ENCODE measurements at regions not wholly inside any gene's neighbourhood (a gene's known extent, or its start where the extent isn't known, plus 50 kb on each side); places are given as distances from the start of the nearest gene placed in this dataset.
"Not testable (repeated sequence)": the region's sequence is repeated elsewhere in the genome, so short reads cannot be mapped to it uniquely, and the experiment has no call there.

DNA sequence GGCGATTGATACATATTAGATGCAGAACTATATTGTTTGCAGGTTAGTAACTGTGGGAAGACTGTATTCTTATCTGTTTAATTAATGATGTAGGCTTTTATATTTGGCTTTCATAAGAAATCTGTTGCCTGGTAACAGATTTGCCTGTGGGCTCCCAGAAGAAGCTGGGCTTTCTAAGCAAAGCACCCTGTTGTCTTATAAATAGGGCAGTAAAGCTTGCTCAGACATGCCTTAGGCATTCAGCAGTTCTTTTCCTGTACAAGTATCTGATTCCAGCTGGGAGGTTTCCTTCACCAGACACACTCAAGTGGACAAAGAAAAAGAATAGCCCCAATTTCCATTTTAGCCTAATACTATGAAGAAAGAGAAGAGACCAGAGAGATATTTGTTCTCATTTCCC, 524.0 kb downstream of the LRRIQ3 start:
- TF ChIP-seq, protein P1, sequence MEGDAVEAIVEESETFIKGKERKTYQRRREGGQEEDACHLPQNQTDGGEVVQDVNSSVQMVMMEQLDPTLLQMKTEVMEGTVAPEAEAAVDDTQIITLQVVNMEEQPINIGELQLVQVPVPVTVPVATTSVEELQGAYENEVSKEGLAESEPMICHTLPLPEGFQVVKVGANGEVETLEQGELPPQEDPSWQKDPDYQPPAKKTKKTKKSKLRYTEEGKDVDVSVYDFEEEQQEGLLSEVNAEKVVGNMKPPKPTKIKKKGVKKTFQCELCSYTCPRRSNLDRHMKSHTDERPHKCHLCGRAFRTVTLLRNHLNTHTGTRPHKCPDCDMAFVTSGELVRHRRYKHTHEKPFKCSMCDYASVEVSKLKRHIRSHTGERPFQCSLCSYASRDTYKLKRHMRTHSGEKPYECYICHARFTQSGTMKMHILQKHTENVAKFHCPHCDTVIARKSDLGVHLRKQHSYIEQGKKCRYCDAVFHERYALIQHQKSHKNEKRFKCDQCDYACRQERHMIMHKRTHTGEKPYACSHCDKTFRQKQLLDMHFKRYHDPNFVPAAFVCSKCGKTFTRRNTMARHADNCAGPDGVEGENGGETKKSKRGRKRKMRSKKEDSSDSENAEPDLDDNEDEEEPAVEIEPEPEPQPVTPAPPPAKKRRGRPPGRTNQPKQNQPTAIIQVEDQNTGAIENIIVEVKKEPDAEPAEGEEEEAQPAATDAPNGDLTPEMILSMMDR (conservative IDR thresholded peaks at IDR 0.05): no peak
- no peak for TF ChIP-seq EZH2 (IDR thresholded peaks at IDR 0.05; ENCODE audit: low read depth)
- H3K36me3 ChIP-seq (ENCODE audit: low read depth): no peaks in the 10 kb centered on the region
- no peak overlapping the region for H3K4me2 ChIP-seq
- ChIA-PET POLR2A (ENCODE audit: unreplicated experiment) (no interaction called here), CTCF (no interaction called here)
- no peaks in the 10 kb centered on the region for H3F3A ChIP-seq (ENCODE audit: insufficient read depth, low read depth)
- no peaks in the 10 kb centered on the region for H3K79me2 ChIP-seq (ENCODE audit: low read depth)
- no peaks in the 10 kb centered on the region; the same call in 1 of the 2 replicates for H3K4me1 ChIP-seq (replicated peaks; ENCODE audit: insufficient read depth)
- no peaks in the 10 kb centered on the region for H4K20me1 ChIP-seq (ENCODE audit: insufficient read depth)
- no peaks in the 10 kb centered on the region for H3K9me2 ChIP-seq (ENCODE audit: insufficient read depth)
- intact Hi-C loops (cut with micrococcal nuclease; ENCODE audit: unreplicated experiment): no loop called here
- no peak for DNase-seq
- no peak overlapping the region for H3K4me3 ChIP-seq
- BruUV-seq (replicated peaks): no TSS peak
- no peaks in the 10 kb centered on the region for H3K9me3 ChIP-seq (ENCODE audit: insufficient read depth, low read depth)
- no peak overlapping the region for H3K27ac ChIP-seq
- no peaks in the 10 kb centered on the region for H3K27me3 ChIP-seq (ENCODE audit: insufficient read depth, low read depth)
- H2AFZ ChIP-seq: no peak overlapping the region

DNA sequence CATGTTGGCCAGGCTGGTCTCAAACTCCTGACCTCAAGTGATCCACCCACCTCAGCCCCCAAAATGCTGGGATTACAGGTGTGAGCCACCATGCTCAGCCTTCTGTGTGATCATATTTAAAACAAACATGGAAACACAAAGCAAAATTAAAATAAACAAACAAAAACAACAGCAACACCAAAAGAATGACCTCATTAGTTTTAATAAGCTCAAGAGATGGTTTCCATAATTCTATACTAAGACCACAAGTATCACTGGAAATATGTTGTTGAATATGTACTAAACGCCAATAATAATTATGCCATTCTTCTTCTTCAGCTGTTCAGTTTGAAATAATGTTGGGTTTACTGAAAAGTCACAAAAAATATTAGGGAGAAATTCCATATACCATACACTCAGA, 526.4 kb downstream of the LRRIQ3 start:
- Histone ChIP-seq H3K27ac (no peak overlapping the region), H3K79me2 (ENCODE audit: low read depth) (no peaks in the 10 kb centered on the region), H3K4me3 (no peak overlapping the region), H3F3A (ENCODE audit: insufficient read depth, low read depth) (no peaks in the 10 kb centered on the region), H2AFZ (no peak overlapping the region), H3K27me3 (ENCODE audit: insufficient read depth, low read depth) (no peaks in the 10 kb centered on the region), H3K9me3 (ENCODE audit: insufficient read depth, low read depth) (no peaks in the 10 kb centered on the region), H3K36me3 (ENCODE audit: low read depth) (no peaks in the 10 kb centered on the region), H3K4me2 (no peak overlapping the region), H3K4me1 (replicated peaks; ENCODE audit: insufficient read depth) (no peaks in the 10 kb centered on the region; the same call in 1 of the 2 replicates), H4K20me1 (ENCODE audit: insufficient read depth) (no peaks in the 10 kb centered on the region), H3K9me2 (ENCODE audit: insufficient read depth) (no peaks in the 10 kb centered on the region)
- ChIA-PET CTCF (no interaction called here), POLR2A (ENCODE audit: unreplicated experiment) (no interaction called here)
- no TSS peak for BruUV-seq (replicated peaks)
- intact Hi-C loops (cut with micrococcal nuclease; ENCODE audit: unreplicated experiment): no loop called here
- TF ChIP-seq EZH2 (IDR thresholded peaks at IDR 0.05; ENCODE audit: low read depth): no peak
- TF ChIP-seq, protein P1 (conservative IDR thresholded peaks at IDR 0.05): no peak
- DNase-seq: no peak

DNA sequence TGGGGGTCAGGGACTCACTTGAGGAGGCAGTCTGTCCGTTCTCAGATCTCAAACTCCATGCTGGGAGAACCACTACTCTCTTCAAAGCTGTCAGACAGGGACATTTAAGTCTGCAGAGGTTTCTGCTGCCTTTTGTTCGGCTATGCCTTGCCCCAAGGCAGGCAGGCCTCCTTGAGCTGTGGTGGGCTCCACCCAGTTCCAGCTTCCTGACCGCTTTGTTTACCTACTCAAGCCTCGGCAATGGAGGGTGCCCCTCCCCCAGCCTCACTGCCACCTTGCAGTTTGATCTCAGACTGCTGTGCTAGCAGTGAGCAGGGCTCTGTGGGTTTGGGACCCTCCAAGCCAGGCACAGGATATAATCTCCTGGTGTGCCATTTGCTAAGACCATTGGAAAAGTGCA, 530.0 kb downstream of the LRRIQ3 start:
- H3K9me2 ChIP-seq (ENCODE audit: insufficient read depth); H3K4me1 ChIP-seq (replicated peaks; ENCODE audit: insufficient read depth); BruUV-seq (replicated peaks); POLR2A ChIA-PET (ENCODE audit: unreplicated experiment); H3K36me3 ChIP-seq (ENCODE audit: low read depth); DNase-seq; H4K20me1 ChIP-seq (ENCODE audit: insufficient read depth); H3K27ac ChIP-seq; CTCF ChIA-PET; H3K27me3 ChIP-seq (ENCODE audit: insufficient read depth, low read depth); H2AFZ ChIP-seq; H3F3A ChIP-seq (ENCODE audit: insufficient read depth, low read depth); H3K79me2 ChIP-seq (ENCODE audit: low read depth); H3K4me2 ChIP-seq; H3K9me3 ChIP-seq (ENCODE audit: insufficient read depth, low read depth); H3K4me3 ChIP-seq; intact Hi-C loops (cut with micrococcal nuclease; ENCODE audit: unreplicated experiment): not testable (repeated sequence)

DNA sequence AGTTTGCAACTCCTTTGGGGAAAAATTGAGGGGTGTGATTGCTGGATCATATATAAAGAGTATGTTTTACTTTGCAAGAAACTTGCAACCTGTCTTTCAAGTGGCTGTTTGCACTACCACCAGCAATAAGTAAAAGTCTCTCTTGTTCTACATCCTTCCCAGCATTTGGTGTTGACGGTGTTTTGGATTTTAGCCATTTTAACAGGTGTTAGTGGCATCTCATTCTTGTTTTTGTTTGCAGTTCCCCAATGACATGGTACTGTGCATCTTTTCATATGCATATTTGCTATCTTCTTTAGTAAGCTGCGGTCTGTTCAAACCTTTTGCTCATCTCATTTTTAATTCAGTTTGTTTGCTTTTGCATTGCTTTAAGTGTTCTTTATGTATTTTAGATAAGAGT, 535.5 kb downstream of the LRRIQ3 start:
- intact Hi-C loops (cut with micrococcal nuclease; ENCODE audit: unreplicated experiment): no loop called here
- no peaks in the 10 kb centered on the region for H3K27me3 ChIP-seq (ENCODE audit: insufficient read depth, low read depth)
- DNase-seq: no peak
- TF ChIP-seq EZH2 (IDR thresholded peaks at IDR 0.05; ENCODE audit: low read depth): no peak
- TF ChIP-seq, protein P1 (conservative IDR thresholded peaks at IDR 0.05): no peak
- no peaks in the 10 kb centered on the region for H3K9me2 ChIP-seq (ENCODE audit: insufficient read depth)
- no peaks in the 10 kb centered on the region for H3F3A ChIP-seq (ENCODE audit: insufficient read depth, low read depth)
- H2AFZ ChIP-seq: no peak overlapping the region
- H3K4me1 ChIP-seq (replicated peaks; ENCODE audit: insufficient read depth): no peaks in the 10 kb centered on the region
- BruUV-seq (replicated peaks): no TSS peak
- H3K4me2 ChIP-seq: no peak overlapping the region
- H4K20me1 ChIP-seq (ENCODE audit: insufficient read depth): no peaks in the 10 kb centered on the region
- H3K4me3 ChIP-seq: no peak overlapping the region
- ChIA-PET CTCF (no interaction called here), POLR2A (ENCODE audit: unreplicated experiment) (no interaction called here)
- no peak overlapping the region for H3K27ac ChIP-seq
- peaks cover 3% of the 10 kb centered on the region; the same call in 1 of the 2 replicates for H3K9me3 ChIP-seq (ENCODE audit: insufficient read depth, low read depth)
- H3K79me2 ChIP-seq (ENCODE audit: low read depth): no peaks in the 10 kb centered on the region
- no peaks in the 10 kb centered on the region for H3K36me3 ChIP-seq (ENCODE audit: low read depth)

Measured in PC-9 (cell line).